Osteocyte (in vitro differentiated cells): ENCODE measurements at regions not wholly inside any gene's neighbourhood (a gene's known extent, or its start where the extent isn't known, plus 50 kb on each side); places are given as distances from the start of the nearest gene placed in this dataset.
"Not testable (repeated sequence)": the region's sequence is repeated elsewhere in the genome, so short reads cannot be mapped to it uniquely, and the experiment has no call there.

Experiments
- DNase-seq: peaks from one replicate; pipeline ENCODE4 v3.0.0; 2021; ENCODE audit warnings: mixed read lengths; ENCODE audit not compliant: unreplicated experiment; ENCODE audit errors: extremely low spot score
- H3K27ac Mint-ChIP-seq: one replicate; pipeline ENCODE4 v1.8.0; 2021; ENCODE audit warnings: mild to moderate bottlenecking, mixed read lengths; ENCODE audit not compliant: unreplicated experiment
- H3K27me3 Mint-ChIP-seq: one replicate; pipeline ENCODE4 v1.8.0; 2021; ENCODE audit warnings: mixed read lengths; ENCODE audit not compliant: unreplicated experiment
- H3K36me3 Mint-ChIP-seq: one replicate; pipeline ENCODE4 v1.8.0; 2021; ENCODE audit warnings: mixed read lengths; ENCODE audit not compliant: unreplicated experiment
- H3K4me1 Mint-ChIP-seq: one replicate; pipeline ENCODE4 v1.8.0; 2021; ENCODE audit warnings: mixed read lengths; ENCODE audit not compliant: unreplicated experiment
- H3K4me3 Mint-ChIP-seq: one replicate; pipeline ENCODE4 v1.8.0; 2021; ENCODE audit warnings: mild to moderate bottlenecking, moderate library complexity, mixed read lengths; ENCODE audit not compliant: unreplicated experiment
- H3K9me3 Mint-ChIP-seq: one replicate; pipeline ENCODE4 v1.8.0; 2021; ENCODE audit warnings: mixed read lengths; ENCODE audit not compliant: unreplicated experiment
- TF ChIP-seq, protein P1 (sequence below): fragments of 200-600 bp; sonication (generic); IDR thresholded peaks from 2 replicates; pipeline ENCODE4 v1.5.0; 2021; ENCODE audit warnings: antibody characterized with exemption, mild to moderate bottlenecking, moderate library complexity

DNA sequence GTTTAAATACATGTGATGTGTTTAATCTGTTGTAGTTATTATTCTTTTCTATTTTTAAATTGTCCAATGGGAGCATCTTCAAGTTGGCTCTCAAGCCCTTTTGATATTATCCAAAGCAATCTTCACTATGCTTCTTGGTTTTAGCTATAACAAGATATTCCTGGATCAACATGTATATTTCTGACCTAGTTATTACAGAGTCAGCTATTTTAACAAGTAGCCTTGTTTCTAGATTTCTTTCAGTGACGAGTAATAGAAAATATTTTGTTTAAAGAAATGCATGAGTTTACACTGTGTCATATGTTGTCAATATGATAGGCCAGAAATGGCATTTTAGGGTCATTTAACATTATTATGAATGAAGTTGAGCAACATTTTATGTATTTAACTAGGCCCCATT is 421.8 kb upstream of the MAP2 start:
- TF ChIP-seq, protein P1, sequence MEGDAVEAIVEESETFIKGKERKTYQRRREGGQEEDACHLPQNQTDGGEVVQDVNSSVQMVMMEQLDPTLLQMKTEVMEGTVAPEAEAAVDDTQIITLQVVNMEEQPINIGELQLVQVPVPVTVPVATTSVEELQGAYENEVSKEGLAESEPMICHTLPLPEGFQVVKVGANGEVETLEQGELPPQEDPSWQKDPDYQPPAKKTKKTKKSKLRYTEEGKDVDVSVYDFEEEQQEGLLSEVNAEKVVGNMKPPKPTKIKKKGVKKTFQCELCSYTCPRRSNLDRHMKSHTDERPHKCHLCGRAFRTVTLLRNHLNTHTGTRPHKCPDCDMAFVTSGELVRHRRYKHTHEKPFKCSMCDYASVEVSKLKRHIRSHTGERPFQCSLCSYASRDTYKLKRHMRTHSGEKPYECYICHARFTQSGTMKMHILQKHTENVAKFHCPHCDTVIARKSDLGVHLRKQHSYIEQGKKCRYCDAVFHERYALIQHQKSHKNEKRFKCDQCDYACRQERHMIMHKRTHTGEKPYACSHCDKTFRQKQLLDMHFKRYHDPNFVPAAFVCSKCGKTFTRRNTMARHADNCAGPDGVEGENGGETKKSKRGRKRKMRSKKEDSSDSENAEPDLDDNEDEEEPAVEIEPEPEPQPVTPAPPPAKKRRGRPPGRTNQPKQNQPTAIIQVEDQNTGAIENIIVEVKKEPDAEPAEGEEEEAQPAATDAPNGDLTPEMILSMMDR, result no peak
- Mint-ChIP-seq H3K27me3 (no peaks in the 10 kb centered on the region), H3K36me3 (no peaks in the 10 kb centered on the region), H3K27ac (no peak overlapping the region), H3K4me1 (no peaks in the 10 kb centered on the region), H3K9me3 (peaks cover 38% of the 10 kb centered on the region), H3K4me3 (no peak overlapping the region)
- DNase-seq, result no peak

DNA sequence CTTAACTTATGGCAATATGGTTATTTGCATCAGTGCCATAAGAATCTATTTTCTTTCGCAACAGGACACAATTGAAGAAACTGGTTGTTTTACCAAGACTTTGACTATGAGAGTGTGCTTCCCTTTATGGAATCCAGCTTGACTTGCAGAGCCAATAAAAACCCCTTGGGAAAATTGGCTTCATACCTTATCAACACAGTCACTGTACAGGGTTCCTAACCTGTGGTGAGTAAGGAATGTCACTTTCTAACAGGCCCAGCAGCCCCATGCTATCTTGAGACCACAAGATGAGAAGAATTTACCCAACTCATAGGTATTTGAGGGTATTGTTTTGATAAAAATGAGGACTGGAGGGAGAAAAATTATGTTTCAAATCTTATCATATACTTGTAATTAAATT is 418.5 kb upstream of the MAP2 start:
- Mint-ChIP-seq H3K36me3 (no peaks in the 10 kb centered on the region), H3K27ac (no peak overlapping the region), H3K27me3 (no peaks in the 10 kb centered on the region), H3K9me3 (peaks cover 35% of the 10 kb centered on the region), H3K4me1 (no peaks in the 10 kb centered on the region), H3K4me3 (no peak overlapping the region)
- TF ChIP-seq, protein P1, result no peak
- DNase-seq, result no peak

DNA sequence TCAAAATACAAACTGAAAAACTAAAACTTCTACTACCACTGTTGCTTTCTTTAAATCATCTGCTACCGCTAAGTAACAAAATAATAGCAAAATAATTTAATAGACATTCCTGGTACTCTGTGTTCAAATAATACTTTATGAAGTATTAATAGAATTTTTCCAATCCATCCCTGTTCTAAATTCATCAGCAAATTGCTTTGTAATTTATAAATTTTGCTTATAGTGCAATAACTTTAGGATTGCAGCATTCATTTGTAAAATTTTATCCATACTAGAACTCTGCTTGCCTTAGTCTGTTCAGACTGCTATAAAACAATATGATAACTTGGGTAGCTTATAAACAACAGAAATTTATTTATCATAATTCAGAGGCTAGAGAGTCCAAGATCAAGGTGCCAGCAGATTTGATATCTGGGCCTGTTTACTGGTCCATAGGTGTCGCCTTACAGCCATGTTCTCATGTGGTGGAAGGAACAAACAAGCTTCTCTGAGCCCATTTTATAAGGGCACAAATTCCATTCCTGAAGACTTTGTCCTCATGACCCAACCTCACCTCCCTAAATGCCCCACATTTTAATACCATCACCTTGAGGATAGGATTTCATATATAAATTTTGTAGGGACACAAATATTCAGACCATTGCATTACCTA is 415.1 kb upstream of the MAP2 start:
- no peaks in the 10 kb centered on the region for H3K36me3 Mint-ChIP-seq
- H3K4me1 Mint-ChIP-seq, result no peaks in the 10 kb centered on the region
- no peaks in the 10 kb centered on the region for H3K27me3 Mint-ChIP-seq
- TF ChIP-seq, protein P1, result no peak
- peaks cover 22% of the 10 kb centered on the region for H3K9me3 Mint-ChIP-seq
- no peak overlapping the region for H3K4me3 Mint-ChIP-seq
- DNase-seq, result no peak
- no peak overlapping the region for H3K27ac Mint-ChIP-seq

DNA sequence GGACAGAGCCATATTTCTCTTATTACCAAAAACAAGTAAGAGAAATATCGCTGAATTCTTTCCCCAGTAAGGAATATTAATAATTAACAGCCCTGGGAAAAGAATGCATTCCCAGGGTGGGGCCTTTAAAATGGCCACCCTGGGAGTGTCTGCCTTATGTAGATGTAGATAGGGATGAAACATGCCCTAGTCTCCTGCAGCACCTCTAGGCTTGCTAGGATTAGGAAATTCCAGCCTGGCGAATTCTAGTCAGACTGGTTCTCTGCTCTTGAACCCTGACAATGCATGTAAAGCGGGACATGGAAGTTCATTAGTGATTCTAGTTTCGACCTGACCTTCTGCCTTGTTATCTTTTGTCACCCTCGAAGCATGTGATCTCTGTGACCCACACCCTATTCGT is 405.2 kb upstream of the MAP2 start:
- H3K27ac Mint-ChIP-seq, H3K9me3 Mint-ChIP-seq: not testable (repeated sequence)

DNA sequence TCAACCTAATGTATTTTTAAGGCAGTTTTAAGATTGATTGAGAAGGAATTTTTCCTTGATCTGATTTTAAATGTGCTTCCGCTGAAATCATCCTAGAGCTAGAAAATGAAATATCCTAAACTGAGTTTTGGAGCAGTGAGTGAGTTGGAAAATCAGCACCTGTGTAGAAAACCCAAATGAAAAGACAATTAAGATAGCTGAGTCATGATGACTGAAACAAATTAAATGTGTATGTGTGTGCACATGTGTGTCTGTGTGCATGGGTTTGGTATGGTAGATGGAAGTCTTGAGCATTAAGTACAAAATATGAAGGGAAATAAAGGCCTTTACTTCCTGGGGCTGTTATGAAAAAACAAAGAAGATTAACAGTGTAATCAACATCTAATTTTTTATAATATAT is 394.6 kb upstream of the MAP2 start:
- Mint-ChIP-seq H3K36me3 (no peaks in the 10 kb centered on the region), H3K27ac (no peak overlapping the region), H3K4me1 (no peaks in the 10 kb centered on the region), H3K27me3 (no peaks in the 10 kb centered on the region), H3K4me3 (no peak overlapping the region), H3K9me3 (peaks cover 9% of the 10 kb centered on the region)
- TF ChIP-seq, protein P1, result no peak
- no peak for DNase-seq

More for the DNA sequence above, 405.2 kb upstream of the MAP2 start:
- H3K36me3 Mint-ChIP-seq, H3K4me1 Mint-ChIP-seq, DNase-seq, H3K27me3 Mint-ChIP-seq, H3K4me3 Mint-ChIP-seq: not testable (repeated sequence)

DNA sequence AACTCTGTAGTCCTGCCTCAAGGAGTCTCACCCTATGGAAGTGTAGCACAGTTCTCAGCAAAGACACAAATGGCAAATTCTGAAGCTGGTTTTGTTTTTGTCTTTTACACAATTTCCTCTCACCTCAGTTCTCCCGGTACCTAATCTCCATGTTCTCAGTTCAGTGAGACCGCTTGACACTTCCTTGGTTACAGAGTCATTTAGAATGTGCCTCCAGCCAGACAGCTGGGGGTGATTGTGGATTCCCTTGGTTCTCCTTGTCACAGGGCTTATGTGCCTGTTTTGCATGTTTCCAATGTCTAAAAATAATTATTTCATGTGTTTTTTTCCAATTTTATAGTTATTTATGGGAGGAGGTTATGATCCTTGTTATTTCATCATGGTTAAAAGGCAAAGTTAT is 379.5 kb upstream of the MAP2 start:
- TF ChIP-seq, protein P1, result no peak
- no peak for DNase-seq
- Mint-ChIP-seq H3K4me1 (no peaks in the 10 kb centered on the region), H3K4me3 (no peak overlapping the region), H3K27me3 (no peaks in the 10 kb centered on the region), H3K9me3 (no peaks in the 10 kb centered on the region), H3K36me3 (no peaks in the 10 kb centered on the region), H3K27ac (no peak overlapping the region)
